ENCODE measurements at regions not wholly inside any gene's neighbourhood (a gene's known extent, or its start where the extent isn't known, plus 50 kb on each side); places are given as distances from the start of the nearest gene placed in this dataset.

DNA sequence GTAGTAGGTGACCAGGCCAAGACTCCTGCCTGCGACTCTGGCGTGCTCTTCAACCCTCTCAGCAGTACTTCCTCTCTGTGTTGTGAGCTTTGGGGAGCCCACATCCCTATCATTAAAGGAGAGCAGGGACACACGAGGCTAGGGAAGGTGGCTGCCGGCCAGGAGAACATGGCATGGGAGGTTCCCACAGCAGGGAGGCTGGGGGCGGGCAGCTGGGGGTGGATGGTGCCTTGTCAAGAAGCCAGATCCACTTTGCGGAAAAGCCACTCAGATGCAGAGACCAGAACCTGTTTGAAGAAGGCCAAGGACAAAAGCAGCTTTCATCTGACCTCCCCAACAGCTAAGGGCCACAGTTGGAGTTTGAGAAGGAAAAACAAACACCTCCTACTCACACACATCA, 198.6 kb downstream of the BCL11B start:
- Mint-ChIP-seq H3K9me3 (peaks cover 3 to 5% of the 10 kb centered on the region in 2 donors), H3K4me3 (no peak overlapping the region), H3K27ac (no peak overlapping the region), H3K27me3 (ENCODE audit: low read depth) (no peaks in the 10 kb centered on the region), H3K4me1 (ENCODE audit: low read depth) (peaks cover 10% of the 10 kb centered on the region), H3K36me3 (ENCODE audit: insufficient read depth in 2 of 2) (no peaks in the 10 kb centered on the region)
- no peak for DNase-seq
- ATAC-seq (replicated peaks in 1 of 2), result no peak

DNA sequence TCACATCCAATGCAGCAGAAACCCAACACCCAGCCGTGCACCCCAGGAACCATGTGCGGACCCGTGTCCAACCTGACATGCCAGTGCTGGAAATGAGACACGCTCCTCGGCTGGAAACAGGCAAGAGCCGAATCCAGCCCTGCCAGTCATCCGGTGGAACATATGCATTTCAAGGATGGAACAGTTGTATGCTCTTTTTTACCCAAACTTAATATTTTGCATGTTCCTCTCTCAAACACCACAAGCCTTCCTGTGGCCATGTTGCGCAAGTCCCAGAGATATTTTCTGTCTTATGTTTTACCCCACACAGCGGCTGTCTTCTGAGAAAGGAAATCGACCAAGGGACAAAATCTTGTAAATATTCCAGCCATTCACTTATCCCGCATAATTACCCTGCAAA, 196.9 kb downstream of the BCL11B start:
- H3K4me3 Mint-ChIP-seq, result no peak overlapping the region
- H3K9me3 Mint-ChIP-seq, result peaks cover 5 to 7% of the 10 kb centered on the region in 2 donors
- DNase-seq (no peak), ATAC-seq (replicated peaks in 1 of 2) (no peak)
- H3K27ac Mint-ChIP-seq, result no peak overlapping the region
- no peaks in the 10 kb centered on the region for H3K27me3 Mint-ChIP-seq (ENCODE audit: low read depth)
- peaks cover 10% of the 10 kb centered on the region for H3K4me1 Mint-ChIP-seq (ENCODE audit: low read depth)
- peaks cover 3 to 5% of the 10 kb centered on the region in 2 donors for H3K36me3 Mint-ChIP-seq (ENCODE audit: insufficient read depth in 2 of 2)

- Mint-ChIP-seq H3K4me3 (no peak overlapping the region), H3K9me3 (peaks cover 7 to 8% of the 10 kb centered on the region in 2 donors), H3K27ac (no peak overlapping the region), H3K4me1 (ENCODE audit: low read depth) (peaks cover 10% of the 10 kb centered on the region), H3K36me3 (ENCODE audit: insufficient read depth in 2 of 2) (peaks cover 7 to 9% of the 10 kb centered on the region in 2 donors), H3K27me3 (ENCODE audit: low read depth) (no peaks in the 10 kb centered on the region)
- ATAC-seq (replicated peaks in 1 of 2) (no peak), DNase-seq (no peak)
Observed at GRCh38 chr14:99075771-99076375, 196.1 kb downstream of the BCL11B start.

DNA sequence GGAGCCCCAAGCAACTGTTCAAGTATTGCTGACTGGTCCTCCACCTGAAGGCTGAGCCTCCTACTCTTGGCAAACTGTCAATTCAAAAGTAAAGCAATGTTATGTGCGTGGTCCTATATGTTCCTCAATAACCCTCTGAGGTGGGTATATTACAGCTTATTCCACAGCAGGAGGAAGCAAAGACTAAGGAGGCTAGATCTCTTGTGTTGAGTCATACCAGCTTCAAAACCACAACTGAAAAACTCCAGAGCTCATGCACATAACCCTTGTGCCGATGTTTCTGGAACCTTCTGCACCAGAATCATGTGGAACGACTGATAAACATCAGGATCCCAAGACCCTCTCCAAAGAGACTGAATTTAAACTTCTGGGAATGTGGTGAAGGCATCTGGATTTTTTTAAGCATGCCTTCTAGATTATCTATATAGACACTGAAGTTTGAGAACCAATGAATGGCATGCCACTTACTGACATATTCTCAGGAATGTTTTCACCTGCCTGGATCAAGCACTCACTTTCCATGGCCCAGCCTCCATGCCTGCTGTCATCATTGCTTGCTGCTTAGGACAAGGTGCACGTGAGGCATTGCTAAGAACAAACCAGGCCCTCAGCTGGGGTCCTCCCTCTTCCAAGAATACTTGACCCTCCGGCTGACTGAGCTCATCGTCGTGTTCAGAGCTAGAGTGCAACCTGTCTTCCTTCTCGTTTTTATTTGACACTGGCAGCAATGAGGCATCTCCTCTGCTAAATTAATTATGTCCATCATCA, 194.7 kb downstream of the BCL11B start:
- Mint-ChIP-seq H3K27me3 (ENCODE audit: low read depth) (no peaks in the 10 kb centered on the region), H3K4me3 (no peak overlapping the region), H3K9me3 (peaks cover 2 to 11% of the 10 kb centered on the region in 2 donors), H3K36me3 (ENCODE audit: insufficient read depth in 2 of 2) (peaks cover 7 to 10% of the 10 kb centered on the region in 2 donors), H3K4me1 (ENCODE audit: low read depth) (peaks cover 10% of the 10 kb centered on the region), H3K27ac (no peak overlapping the region)
- no peak for DNase-seq
- ATAC-seq (replicated peaks in 1 of 2), result peak; percentile 39 to 53

DNA sequence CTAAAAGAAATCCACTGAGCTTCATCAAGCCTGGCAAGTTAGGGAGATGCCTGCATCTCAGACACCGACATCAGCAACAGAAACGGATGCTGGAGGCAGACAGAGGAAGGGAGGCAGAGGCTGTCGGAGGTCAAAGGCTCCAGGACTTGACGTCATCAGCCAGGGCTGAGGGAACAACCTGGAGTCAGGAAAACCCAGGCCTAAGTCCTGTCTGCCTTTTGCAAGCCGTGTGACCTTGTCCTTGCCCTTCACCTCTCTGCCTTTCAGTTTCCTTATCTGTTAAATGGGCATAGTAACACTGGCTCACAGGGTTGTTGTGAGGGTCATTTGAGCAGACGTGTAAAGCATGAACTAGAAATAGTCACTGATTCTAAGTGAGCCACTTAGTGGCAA, 194.2 kb downstream of the BCL11B start:
- H3K4me3 Mint-ChIP-seq, result no peak overlapping the region
- ATAC-seq (replicated peaks in 1 of 2) (no peak), DNase-seq (no peak)
- H3K9me3 Mint-ChIP-seq, result peaks cover 2 to 11% of the 10 kb centered on the region in 2 donors
- H3K27me3 Mint-ChIP-seq (ENCODE audit: low read depth), result no peaks in the 10 kb centered on the region
- peaks cover 10% of the 10 kb centered on the region for H3K4me1 Mint-ChIP-seq (ENCODE audit: low read depth)
- H3K36me3 Mint-ChIP-seq (ENCODE audit: insufficient read depth in 2 of 2), result peaks cover 7 to 10% of the 10 kb centered on the region in 2 donors
- no peak overlapping the region for H3K27ac Mint-ChIP-seq

DNA sequence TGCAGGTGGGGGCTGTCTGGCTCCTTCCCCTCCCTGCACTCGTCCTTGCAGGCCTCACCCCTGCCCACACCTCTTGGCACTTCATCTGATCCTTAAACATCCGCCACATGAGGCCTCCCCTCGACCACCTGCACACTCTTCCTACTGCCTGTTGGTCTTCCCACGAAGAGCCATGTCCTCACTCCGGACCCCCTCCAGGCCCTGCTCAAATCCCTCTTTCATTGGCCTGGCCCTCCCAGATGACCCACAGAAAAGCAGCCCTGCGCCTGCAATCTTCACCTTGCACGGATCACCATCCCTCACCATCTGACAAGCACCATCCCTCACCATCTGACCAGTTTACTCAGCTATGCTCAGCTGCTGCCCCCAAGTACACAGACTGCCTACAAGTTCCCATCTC, 193.6 kb downstream of the BCL11B start:
- no peak overlapping the region for H3K4me3 Mint-ChIP-seq
- DNase-seq (no peak), ATAC-seq (replicated peaks in 1 of 2) (no peak)
- H3K36me3 Mint-ChIP-seq (ENCODE audit: insufficient read depth in 2 of 2), result peaks cover 7 to 15% of the 10 kb centered on the region in 2 donors
- peaks cover 2 to 13% of the 10 kb centered on the region in 2 donors for H3K9me3 Mint-ChIP-seq
- H3K27ac Mint-ChIP-seq, result no peak overlapping the region
- H3K4me1 Mint-ChIP-seq (ENCODE audit: low read depth), result peaks cover 10% of the 10 kb centered on the region
- H3K27me3 Mint-ChIP-seq (ENCODE audit: low read depth), result no peaks in the 10 kb centered on the region

GRCh38 chr14:99079061-99079727, 192.8 kb downstream of the BCL11B start:
- Mint-ChIP-seq H3K27me3 (ENCODE audit: low read depth) (no peaks in the 10 kb centered on the region), H3K36me3 (ENCODE audit: insufficient read depth in 2 of 2) (peaks cover 7 to 19% of the 10 kb centered on the region in 2 donors), H3K4me3 (no peak overlapping the region), H3K4me1 (ENCODE audit: low read depth) (peaks cover 10% of the 10 kb centered on the region), H3K9me3 (peaks cover 5 to 13% of the 10 kb centered on the region in 2 donors), H3K27ac (no peak overlapping the region)
- no peak for ATAC-seq (replicated peaks in 1 of 2)
- no peak for DNase-seq

GRCh38 chr14:99080306-99080705, 191.7 kb downstream of the BCL11B start:
- H3K36me3 Mint-ChIP-seq (ENCODE audit: insufficient read depth in 2 of 2), result peaks cover 7 to 19% of the 10 kb centered on the region in 2 donors

DNA sequence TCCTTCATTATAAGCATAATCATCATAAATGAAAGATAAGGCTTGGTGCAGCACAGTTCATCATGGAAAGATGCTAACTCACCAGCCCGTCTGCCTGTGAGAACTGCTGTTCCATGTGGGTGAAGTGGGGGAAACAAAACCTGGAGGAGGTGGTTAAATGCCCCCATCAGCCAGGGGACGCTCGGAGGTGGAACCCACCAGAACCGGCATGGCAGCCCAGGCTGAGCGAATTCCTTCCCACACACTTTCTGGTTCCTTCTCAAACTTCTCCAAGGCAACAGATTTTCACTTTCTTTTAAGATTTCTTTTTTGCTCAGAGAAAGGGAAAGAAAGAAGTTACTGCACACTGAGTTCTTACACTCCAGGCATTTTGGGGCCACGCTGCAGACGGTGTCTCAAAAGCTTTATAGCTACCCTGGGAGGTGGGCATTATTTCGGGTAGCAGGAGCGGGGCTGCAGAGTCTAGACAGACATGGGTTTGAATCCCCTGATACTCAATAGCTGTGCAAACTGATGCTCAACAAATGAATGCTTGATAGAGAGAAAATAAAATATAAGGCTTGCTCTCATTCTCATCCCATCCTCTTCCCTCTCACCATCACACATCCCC, 190.7 kb downstream of the BCL11B start:
- DNase-seq (no peak), ATAC-seq (replicated peaks in 1 of 2) (no peak)
- no peaks in the 10 kb centered on the region for H3K27me3 Mint-ChIP-seq (ENCODE audit: low read depth)
- peaks cover 7 to 21% of the 10 kb centered on the region in 2 donors for H3K36me3 Mint-ChIP-seq (ENCODE audit: insufficient read depth in 2 of 2)
- H3K27ac Mint-ChIP-seq, result no peak overlapping the region
- H3K4me1 Mint-ChIP-seq (ENCODE audit: low read depth), result peaks cover 10% of the 10 kb centered on the region
- peaks cover 5 to 13% of the 10 kb centered on the region in 2 donors for H3K9me3 Mint-ChIP-seq
- no peak overlapping the region for H3K4me3 Mint-ChIP-seq

More at GRCh38 chr14:99080306-99080705, 191.7 kb downstream of the BCL11B start:
- DNase-seq (no peak), ATAC-seq (replicated peaks in 1 of 2) (no peak)
- no peak overlapping the region for H3K27ac Mint-ChIP-seq
- H3K4me3 Mint-ChIP-seq, result no peak overlapping the region
- H3K4me1 Mint-ChIP-seq (ENCODE audit: low read depth), result peaks cover 10% of the 10 kb centered on the region
- H3K9me3 Mint-ChIP-seq, result peaks cover 5 to 13% of the 10 kb centered on the region in 2 donors
- no peaks in the 10 kb centered on the region for H3K27me3 Mint-ChIP-seq (ENCODE audit: low read depth)

DNA sequence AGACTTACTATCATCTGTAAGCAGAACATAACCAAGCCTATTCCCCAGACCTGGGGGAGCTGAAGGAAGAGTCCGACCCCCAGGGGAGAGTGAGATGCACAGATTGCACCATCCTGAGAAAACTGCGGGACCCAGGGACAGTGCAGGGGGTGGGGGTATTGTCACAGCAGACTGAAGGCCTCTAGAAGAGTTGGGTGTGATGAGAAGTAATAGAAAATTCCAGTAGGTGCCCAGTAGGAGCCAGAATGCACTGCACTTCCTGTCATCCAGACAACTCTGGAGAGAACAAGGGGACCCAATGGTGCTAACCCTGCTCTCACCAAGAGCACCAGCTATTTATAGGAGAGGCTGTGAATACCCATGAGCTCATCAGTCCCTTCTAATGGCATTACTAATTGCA, 190.1 kb downstream of the BCL11B start:
- no peak for ATAC-seq (replicated peaks in 1 of 2)
- no peak overlapping the region for H3K4me3 Mint-ChIP-seq
- H3K9me3 Mint-ChIP-seq, result peaks cover 5 to 13% of the 10 kb centered on the region in 2 donors
- H3K4me1 Mint-ChIP-seq (ENCODE audit: low read depth), result peaks cover 5% of the 10 kb centered on the region
- no peak for DNase-seq
- no peak overlapping the region for H3K27ac Mint-ChIP-seq
- no peaks in the 10 kb centered on the region for H3K27me3 Mint-ChIP-seq (ENCODE audit: low read depth)
- peaks cover 7 to 21% of the 10 kb centered on the region in 2 donors for H3K36me3 Mint-ChIP-seq (ENCODE audit: insufficient read depth in 2 of 2)

DNA sequence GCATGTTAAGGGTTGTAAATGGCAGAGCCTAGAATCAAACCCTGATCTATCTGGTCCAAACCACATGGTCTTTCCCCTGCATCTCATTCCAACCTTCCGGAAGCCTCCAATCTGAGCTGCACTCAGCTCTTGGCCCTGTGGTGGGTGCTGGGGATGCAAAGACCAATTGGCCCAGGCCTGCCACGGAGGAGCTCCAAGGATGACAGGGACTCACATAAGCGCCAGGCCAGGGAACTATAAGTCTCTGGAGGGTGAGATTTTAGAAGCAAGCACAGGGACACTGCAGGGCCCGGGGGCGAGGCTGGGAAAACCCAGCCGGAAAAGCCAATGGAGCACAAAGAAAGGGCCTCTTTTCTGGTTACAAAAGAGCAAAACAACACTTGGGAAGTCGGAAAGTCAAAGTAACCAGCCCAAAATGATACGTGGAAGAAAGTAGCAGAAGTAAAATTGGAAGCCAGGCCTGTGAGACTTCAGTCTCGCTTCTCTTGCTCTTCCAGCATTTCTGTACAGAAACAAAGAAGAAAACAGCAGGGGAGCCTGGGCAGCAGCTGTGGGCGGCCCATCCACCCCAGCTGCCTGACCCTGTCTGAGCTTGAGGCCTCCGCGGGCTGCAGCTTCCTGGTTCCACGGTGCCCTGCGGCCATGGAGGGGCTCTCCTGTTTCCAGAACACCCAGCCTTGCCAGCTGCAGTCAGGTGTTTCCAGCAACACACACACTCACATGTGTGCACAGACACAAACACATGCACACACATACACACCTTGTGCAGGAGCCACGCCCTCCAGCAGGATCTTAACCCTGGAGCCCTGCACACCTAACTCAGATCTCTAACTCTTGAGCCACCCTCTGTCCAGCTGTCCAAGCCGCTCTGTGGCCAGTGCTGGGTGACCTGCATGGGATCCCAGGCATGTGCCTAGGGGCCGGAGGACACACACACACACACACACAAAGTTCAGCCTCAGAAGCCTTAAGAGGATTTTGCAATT, 178.2 kb downstream of the BCL11B start:
- no peaks in the 10 kb centered on the region for H3K9me3 Mint-ChIP-seq
- H3K36me3 Mint-ChIP-seq (ENCODE audit: insufficient read depth in 2 of 2), result no peaks in the 10 kb centered on the region
- no peaks in the 10 kb centered on the region for H3K4me1 Mint-ChIP-seq (ENCODE audit: low read depth)
- H3K27me3 Mint-ChIP-seq (ENCODE audit: low read depth), result no peaks in the 10 kb centered on the region
- ATAC-seq (replicated peaks in 1 of 2) (no peak), DNase-seq (no peak)
- no peak overlapping the region for H3K4me3 Mint-ChIP-seq
- H3K27ac Mint-ChIP-seq, result no peak overlapping the region

DNA sequence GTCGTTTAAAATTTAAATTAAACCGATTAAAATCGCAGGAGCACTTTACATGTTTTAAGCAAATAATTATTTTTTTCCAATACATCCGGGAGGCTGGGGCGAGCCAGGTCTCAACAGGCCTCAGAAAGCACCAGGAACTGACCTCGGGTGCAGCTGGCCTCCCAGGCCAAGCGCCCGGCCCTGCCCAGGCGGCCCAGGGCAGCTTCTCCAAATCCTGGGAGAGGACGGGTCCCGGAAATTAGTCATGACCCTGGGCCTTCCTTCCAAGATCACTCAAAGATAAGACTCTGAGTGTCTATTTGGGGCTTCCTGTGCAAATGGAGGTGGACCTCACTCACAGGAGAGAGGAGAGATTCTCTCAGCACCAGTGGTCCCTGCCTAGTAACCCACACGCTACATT, 177.1 kb downstream of the BCL11B start:
- H3K4me3 Mint-ChIP-seq, result no peak overlapping the region
- H3K27me3 Mint-ChIP-seq (ENCODE audit: low read depth), result no peaks in the 10 kb centered on the region
- no peaks in the 10 kb centered on the region for H3K36me3 Mint-ChIP-seq (ENCODE audit: insufficient read depth in 2 of 2)
- no peak overlapping the region for H3K27ac Mint-ChIP-seq
- H3K9me3 Mint-ChIP-seq, result no peaks in the 10 kb centered on the region
- DNase-seq (no peak), ATAC-seq (replicated peaks in 1 of 2) (no peak)
- no peaks in the 10 kb centered on the region for H3K4me1 Mint-ChIP-seq (ENCODE audit: low read depth)
